Neural progenitor cell (in vitro differentiated cells): ENCODE measurements at regions not wholly inside any gene's neighbourhood (a gene's known extent, or its start where the extent isn't known, plus 50 kb on each side); places are given as distances from the start of the nearest gene placed in this dataset.

Source experiments
- DNase-seq: peaks from one replicate; pipeline ENCODE4 v3.0.0-alpha.2; 2016; ENCODE audit warnings: low spot score
- H2AFZ ChIP-seq: fragments of 200-600 bp; sonication (generic); replicated peaks from 2 replicates; pipeline ENCODE4 v1.6.1; 2016; ENCODE audit warnings: antibody characterized with exemption
- H3F3A ChIP-seq: fragments of 200-600 bp; sonication (generic); 2 replicates; pipeline ENCODE4 v1.6.1; 2016; ENCODE audit warnings: antibody characterized with exemption, low read depth
- H3K27ac ChIP-seq: fragments of 200-600 bp; sonication (generic); 2 replicates; pipeline ENCODE4 v1.5.1; 2016; ENCODE audit warnings: mild to moderate bottlenecking
- H3K27me3 ChIP-seq: fragments of 200-600 bp; sonication (generic); 2 replicates; pipeline ENCODE4 v1.6.1; 2016; ENCODE audit warnings: mild to moderate bottlenecking, moderate library complexity
- H3K36me3 ChIP-seq: fragments of 200-600 bp; sonication (generic); 2 replicates; pipeline ENCODE4 v1.5.1; 2016
- H3K4me1 ChIP-seq: fragments of 200-600 bp; sonication (generic); 2 replicates; pipeline ENCODE4 v1.6.1; 2016; ENCODE audit warnings: mixed run types
- H3K4me2 ChIP-seq: fragments of 200-600 bp; sonication (generic); 2 replicates; pipeline ENCODE4 v1.6.1; 2016
- H3K4me3 ChIP-seq: fragments of 200-600 bp; sonication (generic); 2 replicates; pipeline ENCODE4 v1.5.1; 2016
- H3K79me2 ChIP-seq: fragments of 200-600 bp; sonication (generic); 2 replicates; pipeline ENCODE4 v1.6.1; 2016; ENCODE audit warnings: low read depth
- H3K9ac ChIP-seq: fragments of 200-600 bp; sonication (generic); 2 replicates; pipeline ENCODE4 v1.6.1; 2016
- H3K9me3 ChIP-seq: fragments of 200-600 bp; sonication (generic); 2 replicates; pipeline ENCODE4 v1.5.1; 2016; ENCODE audit warnings: low read depth
- H4K20me1 ChIP-seq: fragments of 200-600 bp; sonication (generic); 2 replicates; pipeline ENCODE4 v1.6.1; 2016; ENCODE audit warnings: low read depth
- H3K27ac Mint-ChIP-seq: 3 replicates; pipeline ENCODE4 v1.8.0; 2021; ENCODE audit warnings: mixed read lengths
- H3K27me3 Mint-ChIP-seq: 2 replicates; pipeline ENCODE4 v1.8.0; 2022; ENCODE audit warnings: low read depth, mild to moderate bottlenecking, inconsistent platforms, moderate library complexity, mixed read lengths; ENCODE audit not compliant: insufficient read depth
- H3K36me3 Mint-ChIP-seq: 3 replicates; pipeline ENCODE4 v1.8.0; 2021; ENCODE audit warnings: mixed read lengths
- H3K4me1 Mint-ChIP-seq: 3 replicates; pipeline ENCODE4 v1.8.0; 2021; ENCODE audit warnings: mixed read lengths
- H3K4me3 Mint-ChIP-seq: 3 replicates; pipeline ENCODE4 v1.8.0; 2021; ENCODE audit warnings: mild to moderate bottlenecking, moderate library complexity, mixed read lengths
- H3K9me3 Mint-ChIP-seq: 3 replicates; pipeline ENCODE4 v1.8.0; 2020; ENCODE audit warnings: mixed read lengths
- CTCF ChIP-seq: fragments of 200-600 bp; sonication (generic); IDR thresholded peaks from 2 replicates; pipeline ENCODE4 v1.5.1; 2017; ENCODE audit warnings: antibody characterized with exemption, mild to moderate bottlenecking
- EZH2 ChIP-seq: fragments of 200-600 bp; sonication (generic); IDR thresholded peaks from 2 replicates; pipeline ENCODE4 v1.6.1; 2017; ENCODE audit warnings: antibody characterized with exemption, mild to moderate bottlenecking, moderate library complexity
- EZH2phosphoT487 ChIP-seq: fragments of 200-600 bp; sonication (generic); IDR thresholded peaks from 2 replicates; pipeline ENCODE4 v1.6.1; 2017; ENCODE audit warnings: antibody characterized with exemption

GRCh38 chr2:140144611-140145010, 1364.4 kb upstream of the NXPH2 start:
- no peak overlapping the region for H3K4me3 Mint-ChIP-seq

GRCh38 chr2:140138736-140139135, 1358.5 kb upstream of the NXPH2 start:
- Histone ChIP-seq H3K4me1 (peaks cover 8% of the 10 kb centered on the region), H3K9ac (no peak overlapping the region), H3K4me3 (no peak overlapping the region), H3K4me2 (no peak overlapping the region), H3K9me3 (no peaks in the 10 kb centered on the region), H3K27ac (no peak overlapping the region), H3K27me3 (no peaks in the 10 kb centered on the region), H2AFZ (no peak overlapping the region), H3F3A (no peaks in the 10 kb centered on the region), H3K79me2 (no peaks in the 10 kb centered on the region), H3K36me3 (no peaks in the 10 kb centered on the region), H4K20me1 (no peaks in the 10 kb centered on the region)
- Mint-ChIP-seq H3K36me3 (no peaks in the 10 kb centered on the region), H3K27me3 (no peaks in the 10 kb centered on the region), H3K4me1 (peaks cover 5% of the 10 kb centered on the region), H3K9me3 (no peaks in the 10 kb centered on the region), H3K4me3 (no peak overlapping the region), H3K27ac (no peak overlapping the region)
- TF ChIP-seq CTCF, result no peak
- DNase-seq, result no peak

More at GRCh38 chr2:140144611-140145010, 1364.4 kb upstream of the NXPH2 start:
- H3K4me1 Mint-ChIP-seq, result no peaks in the 10 kb centered on the region
- H3K4me2 ChIP-seq, result no peak overlapping the region
- H3K9me3 ChIP-seq, result no peaks in the 10 kb centered on the region
- no peaks in the 10 kb centered on the region for H3K27me3 Mint-ChIP-seq
- H3K36me3 Mint-ChIP-seq, result no peaks in the 10 kb centered on the region
- no peak overlapping the region for H3K27ac ChIP-seq
- no peaks in the 10 kb centered on the region for H3F3A ChIP-seq
- H3K4me3 ChIP-seq, result no peak overlapping the region
- H3K4me1 ChIP-seq, result no peaks in the 10 kb centered on the region
- DNase-seq, result no peak
- H2AFZ ChIP-seq, result no peak overlapping the region
- no peaks in the 10 kb centered on the region for H3K36me3 ChIP-seq
- H3K9me3 Mint-ChIP-seq, result no peaks in the 10 kb centered on the region
- H4K20me1 ChIP-seq, result no peaks in the 10 kb centered on the region
- H3K27ac Mint-ChIP-seq, result no peak overlapping the region
- no peaks in the 10 kb centered on the region for H3K27me3 ChIP-seq
- TF ChIP-seq EZH2phosphoT487, result no peak
- no peak for TF ChIP-seq EZH2
- TF ChIP-seq CTCF, result no peak
- no peak overlapping the region for H3K9ac ChIP-seq
- H3K79me2 ChIP-seq, result no peaks in the 10 kb centered on the region

- DNase-seq, result no peak
Measured at GRCh38 chr2:140136861-140137260, 1356.7 kb upstream of the NXPH2 start.

More at GRCh38 chr2:140136861-140137260, 1356.7 kb upstream of the NXPH2 start:
- H3K4me3 ChIP-seq, result no peak overlapping the region
- TF ChIP-seq EZH2phosphoT487, result no peak
- TF ChIP-seq CTCF, result no peak
- no peak for TF ChIP-seq EZH2
- Mint-ChIP-seq H3K4me1 (peaks cover 5% of the 10 kb centered on the region), H3K9me3 (no peaks in the 10 kb centered on the region), H3K4me3 (no peak overlapping the region), H3K36me3 (no peaks in the 10 kb centered on the region), H3K27ac (no peak overlapping the region), H3K27me3 (no peaks in the 10 kb centered on the region)
- no peak overlapping the region for H3K4me2 ChIP-seq
- no peaks in the 10 kb centered on the region for H3K9me3 ChIP-seq
- H3K9ac ChIP-seq, result no peak overlapping the region
- H3K27ac ChIP-seq, result no peak overlapping the region
- no peaks in the 10 kb centered on the region for H3F3A ChIP-seq
- H3K4me1 ChIP-seq, result peaks cover 8% of the 10 kb centered on the region
- H4K20me1 ChIP-seq, result no peaks in the 10 kb centered on the region
- H2AFZ ChIP-seq, result no peak overlapping the region
- no peaks in the 10 kb centered on the region for H3K27me3 ChIP-seq
- H3K79me2 ChIP-seq, result no peaks in the 10 kb centered on the region
- H3K36me3 ChIP-seq, result no peaks in the 10 kb centered on the region
